Left lobe of liver (tissue), 2 donors: ENCODE measurements at regions not wholly inside any gene's neighbourhood (a gene's known extent, or its start where the extent isn't known, plus 50 kb on each side); places are given as distances from the start of the nearest gene placed in this dataset.
"Not testable (repeated sequence)": the region's sequence is repeated elsewhere in the genome, so short reads cannot be mapped to it uniquely, and the experiment has no call there.

ENCODE experiments used
- ATAC-seq: fragments of 200-7000 bp; cut with Tn5 transposase; one replicate; pipeline ENCODE4 v1.9.1; 2020; ENCODE audit warnings: mild to moderate bottlenecking, moderate library complexity
- DNase-seq: peaks from one replicate; pipeline ENCODE4 v3.0.0-alpha.2; 2020; ENCODE audit warnings: low spot score
- donor health status: DM: no; HTN: no; CAD: no; lungs with moderate emphysema.
- donor health status: DM: no; HTN: yes; CAD: no.

DNA sequence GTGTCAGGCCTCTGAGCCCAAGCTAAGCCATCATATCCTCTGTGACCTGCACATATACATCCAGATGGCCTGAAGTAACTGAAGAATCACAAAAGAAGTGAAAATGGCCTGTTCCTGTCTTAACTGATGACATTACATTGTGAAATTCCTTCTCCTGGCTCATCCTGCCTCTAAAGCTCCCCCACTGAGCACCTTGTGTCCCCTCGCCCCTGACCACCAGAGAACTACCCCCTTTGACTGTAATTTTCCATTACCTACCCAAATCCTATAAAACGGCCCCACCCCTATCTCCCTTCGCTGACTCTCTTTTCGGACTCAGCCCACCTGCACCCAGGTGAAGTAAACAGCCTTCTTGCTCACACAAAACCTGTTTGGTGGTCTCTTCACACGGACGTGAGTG, 1466.6 kb upstream of the GOT2 start:
- not testable (repeated sequence) for ATAC-seq, DNase-seq

DNA sequence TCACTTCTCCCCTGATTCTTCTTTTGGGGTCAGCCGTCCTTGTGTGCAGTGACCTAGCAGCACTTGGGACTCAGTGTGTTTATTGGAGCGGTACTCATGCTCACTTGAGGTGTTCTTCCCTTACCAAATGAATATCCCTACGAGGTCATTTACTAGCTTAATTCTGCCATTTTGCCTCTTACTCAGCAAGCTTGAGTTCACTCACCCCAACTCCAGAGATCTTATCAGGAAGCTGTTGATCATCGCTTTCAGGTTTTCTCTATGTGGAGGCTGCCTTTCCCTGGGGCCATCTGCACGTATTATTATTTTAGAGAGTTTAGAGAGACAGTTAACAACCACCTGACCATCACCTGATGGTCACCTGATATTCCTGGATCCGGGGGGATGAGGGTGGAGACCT, 1466.0 kb upstream of the GOT2 start:
- DNase-seq, result no peak
- ATAC-seq, result no peak

DNA sequence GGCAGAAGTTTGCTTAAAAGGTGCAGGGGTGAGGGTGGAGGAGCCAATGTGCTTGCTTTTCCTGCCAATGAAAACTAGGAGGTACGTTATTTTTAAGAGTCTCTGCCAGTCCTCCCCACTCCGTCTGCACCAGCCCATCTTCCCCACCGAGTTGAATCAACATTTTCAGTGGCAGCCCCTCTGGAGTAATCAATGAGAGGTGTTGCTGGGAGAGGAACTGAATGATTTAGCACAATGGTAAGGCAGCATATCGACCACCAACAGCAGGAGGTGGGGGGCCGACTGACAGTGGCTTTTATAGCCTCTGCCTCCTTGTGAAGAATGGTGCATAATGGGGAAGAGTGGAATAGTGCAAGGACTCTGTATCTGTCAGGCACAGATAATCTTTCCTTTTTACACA, 1465.0 kb upstream of the GOT2 start:
- DNase-seq, result no peak
- ATAC-seq, result no peak

DNA sequence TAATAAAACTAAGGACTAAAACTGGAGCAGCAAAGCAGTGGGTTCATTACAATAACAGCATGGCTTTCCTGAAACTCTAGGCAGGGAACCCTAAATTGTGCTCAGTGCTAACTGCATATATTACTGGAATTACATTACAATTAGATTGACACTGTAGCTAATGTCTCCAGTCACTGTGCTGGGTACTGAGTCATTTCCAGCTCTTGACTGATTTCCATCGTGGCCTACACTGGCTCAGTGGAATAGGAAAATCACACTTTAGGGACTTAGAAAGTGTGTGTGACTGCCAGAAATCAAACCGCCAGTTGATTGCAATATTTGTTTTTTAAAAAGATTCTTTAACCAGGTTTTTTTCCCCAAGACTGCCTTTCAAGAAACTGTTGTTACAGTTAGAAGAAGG, 1447.4 kb upstream of the GOT2 start:
- no peak for ATAC-seq
- DNase-seq, result no peak

DNA sequence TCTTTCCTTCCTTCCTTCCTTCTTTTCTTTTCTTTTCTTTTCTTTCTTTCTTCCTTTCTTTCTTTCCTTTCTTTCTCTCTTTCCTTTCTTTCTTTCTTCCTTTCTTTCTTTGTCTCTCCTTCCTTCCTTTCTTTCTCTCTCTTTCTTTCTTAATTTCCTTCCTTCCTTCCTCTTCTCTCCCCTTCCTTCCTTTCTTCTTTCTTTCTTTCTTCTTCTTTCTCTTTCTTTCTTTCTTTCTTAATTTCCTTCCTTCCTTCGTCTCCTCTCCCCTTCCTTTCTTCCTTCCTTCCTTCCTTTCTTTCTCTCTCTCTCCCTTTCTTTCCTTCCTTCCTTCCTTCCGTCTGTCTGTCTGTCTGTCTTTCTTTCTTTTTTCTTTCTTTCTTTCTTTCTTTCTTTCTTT, 1446.5 kb upstream of the GOT2 start:
- ATAC-seq, result no peak
- no peak for DNase-seq

DNA sequence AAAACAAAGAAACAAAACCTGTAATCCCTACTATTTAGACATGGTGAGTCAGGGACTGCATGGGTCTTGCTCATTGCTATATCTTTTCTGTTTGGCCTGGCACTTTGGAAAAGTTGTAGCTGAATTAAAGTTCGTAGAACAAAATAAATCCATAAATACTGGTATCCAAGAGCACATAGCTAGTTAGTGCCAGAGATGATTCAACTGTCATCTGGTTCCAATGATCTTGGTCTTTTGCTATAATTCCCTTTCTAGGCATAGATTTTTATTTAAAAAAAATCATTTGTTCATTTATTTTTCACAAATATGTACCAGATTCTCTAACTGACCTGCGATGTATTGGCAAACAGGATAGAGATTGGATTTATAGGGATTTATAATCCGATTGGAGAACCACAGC, 1436.1 kb upstream of the GOT2 start:
- no peak for ATAC-seq
- DNase-seq, result no peak

DNA sequence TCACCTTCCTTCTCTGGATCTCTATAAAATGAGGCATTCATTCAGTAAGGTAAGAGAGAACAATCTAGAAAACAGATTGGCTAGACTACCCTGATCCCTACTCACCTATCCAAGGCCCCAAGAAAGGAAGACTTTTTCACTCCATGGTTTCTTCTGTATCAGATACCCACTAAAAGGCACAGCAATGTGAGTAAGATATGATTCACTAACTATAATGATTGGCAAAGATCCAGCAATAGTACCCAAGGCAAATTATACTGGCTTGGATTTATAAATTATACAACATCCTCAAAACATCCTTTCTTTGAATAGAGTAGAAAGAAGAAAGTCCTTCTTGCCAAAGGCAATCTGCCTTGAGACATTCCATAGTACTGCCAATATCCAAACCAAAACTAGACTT, 1432.0 kb upstream of the GOT2 start:
- no peak for ATAC-seq
- no peak for DNase-seq

DNA sequence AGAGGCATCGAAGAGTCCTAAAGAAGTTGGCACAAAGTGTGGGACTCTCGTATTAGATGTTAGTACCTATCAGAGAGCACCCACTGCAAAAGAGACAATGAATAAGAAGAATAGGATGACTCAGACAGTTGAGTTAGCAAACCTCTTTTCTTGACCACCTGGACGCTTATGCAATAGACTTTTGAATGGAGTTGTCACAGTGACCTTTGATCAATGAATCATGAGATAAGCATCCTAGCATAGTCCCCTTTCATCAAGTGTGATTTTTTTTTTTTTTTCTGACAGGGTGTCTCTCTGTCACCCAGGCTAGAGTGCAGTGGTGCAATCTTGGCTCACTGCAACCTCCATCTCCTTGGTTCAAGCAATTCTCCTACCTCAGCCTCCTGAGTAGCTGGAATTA, 1417.9 kb upstream of the GOT2 start:
- DNase-seq, result no peak
- no peak for ATAC-seq

DNA sequence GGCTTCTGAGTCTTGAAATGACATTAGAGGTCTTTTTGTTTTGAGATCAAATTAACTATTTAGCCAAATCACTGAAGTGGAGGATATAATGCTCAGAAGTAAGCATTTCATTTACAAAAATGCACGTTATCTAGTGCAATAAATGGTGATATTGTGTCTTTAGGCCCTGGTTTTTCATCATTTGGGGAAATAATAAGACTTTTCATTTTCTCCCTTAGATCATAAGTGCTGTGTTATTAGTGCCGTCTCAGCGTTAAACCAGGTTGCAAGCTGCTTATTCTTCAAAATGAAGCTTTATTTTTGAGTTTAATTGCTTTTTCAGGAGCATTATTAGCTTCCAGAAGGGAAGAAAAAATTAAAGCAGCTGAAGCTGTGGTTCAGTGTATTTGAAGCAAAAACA, 1416.8 kb upstream of the GOT2 start:
- ATAC-seq, result no peak
- DNase-seq, result no peak

DNA sequence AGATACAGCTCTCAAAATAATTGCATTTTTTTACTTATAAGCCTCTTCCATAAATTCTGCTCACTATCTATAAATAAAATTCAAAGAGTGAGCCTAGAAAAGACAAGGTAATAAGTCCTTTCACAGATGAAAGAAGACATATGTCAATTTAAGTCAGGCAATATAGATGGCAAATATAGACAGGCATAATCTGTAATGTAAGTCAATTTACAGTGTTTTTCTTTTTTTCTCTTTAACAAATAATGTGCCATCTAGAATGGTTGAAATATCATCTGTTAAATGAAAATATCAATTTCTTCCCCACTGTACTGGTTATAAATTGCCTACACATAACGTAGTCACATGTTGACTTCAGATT, 1409.2 kb upstream of the GOT2 start:
- ATAC-seq (no peak), DNase-seq (no peak)

DNA sequence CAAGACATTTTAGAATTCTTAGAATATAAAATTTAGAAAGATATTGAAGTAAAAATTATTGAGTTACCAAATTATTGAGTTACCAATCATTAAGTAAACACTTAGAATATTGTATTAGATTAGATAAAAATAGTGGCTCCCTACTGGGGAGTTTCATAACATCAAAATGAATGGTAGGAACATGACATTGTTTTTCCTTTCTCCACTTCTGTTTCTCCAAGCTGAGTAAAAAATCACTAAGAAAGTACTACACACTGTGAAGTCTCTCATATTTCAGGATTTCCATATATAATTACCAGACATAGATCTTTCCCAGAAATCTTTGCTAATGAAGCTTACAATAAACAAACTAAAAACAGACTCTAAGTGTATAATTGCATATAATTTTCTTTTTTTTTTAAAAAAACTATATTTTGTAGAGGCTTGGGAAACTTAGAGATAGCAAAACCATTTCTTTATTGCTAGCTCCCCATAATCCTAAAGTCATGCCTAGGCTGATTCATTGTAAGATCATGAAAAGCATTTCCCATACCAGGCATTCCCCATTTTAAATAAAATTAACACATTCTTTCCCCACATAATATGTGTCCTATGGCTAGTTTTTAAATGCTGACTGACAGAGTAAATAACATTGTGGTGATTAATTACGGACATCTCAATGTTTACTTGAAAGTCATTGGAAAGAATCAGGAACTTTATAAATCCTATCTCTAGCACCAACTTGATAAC, 1408.7 kb upstream of the GOT2 start:
- ATAC-seq, result no peak
- no peak for DNase-seq

DNA sequence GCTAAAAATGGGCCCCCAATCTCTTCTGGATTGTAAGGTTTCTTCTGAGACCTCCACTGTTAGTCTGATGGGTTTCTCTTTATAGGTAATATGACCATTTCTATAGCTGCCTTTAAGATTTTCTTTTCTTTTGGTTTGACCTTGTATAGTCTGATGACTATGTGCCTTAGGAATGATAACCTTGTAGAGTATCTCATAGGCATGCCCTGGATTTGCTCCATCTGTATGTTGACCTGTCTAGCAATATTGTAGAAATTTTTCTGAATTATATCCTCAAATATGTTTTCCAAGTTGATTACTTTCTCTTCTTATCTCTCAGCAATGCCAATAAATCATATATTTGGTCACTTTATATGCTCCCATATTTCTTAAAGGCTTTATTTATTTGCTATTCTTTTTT, 1403.8 kb upstream of the GOT2 start:
- no peak for ATAC-seq

DNA sequence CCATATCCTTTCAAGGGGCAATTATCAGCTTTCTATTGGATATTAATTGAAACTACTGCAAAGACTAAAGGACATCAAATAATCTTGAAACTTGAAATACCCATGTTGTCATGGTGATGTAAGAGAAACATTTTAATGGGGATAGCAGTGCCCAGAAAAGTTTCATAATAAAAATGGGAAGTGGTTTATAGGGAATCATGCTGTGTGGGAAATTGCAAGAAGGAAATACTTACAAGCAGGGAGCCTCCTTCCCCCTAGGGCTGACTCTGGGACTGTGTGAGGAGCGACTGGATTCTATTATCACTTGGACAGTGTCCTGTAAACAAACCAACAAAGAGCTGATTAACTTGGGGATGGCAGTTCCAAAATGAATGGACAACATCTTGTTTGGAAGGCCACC, 1393.1 kb upstream of the GOT2 start:
- no peak for DNase-seq
- ATAC-seq, result no peak

More for the DNA sequence above, 1403.8 kb upstream of the GOT2 start:
- no peak for DNase-seq

DNA sequence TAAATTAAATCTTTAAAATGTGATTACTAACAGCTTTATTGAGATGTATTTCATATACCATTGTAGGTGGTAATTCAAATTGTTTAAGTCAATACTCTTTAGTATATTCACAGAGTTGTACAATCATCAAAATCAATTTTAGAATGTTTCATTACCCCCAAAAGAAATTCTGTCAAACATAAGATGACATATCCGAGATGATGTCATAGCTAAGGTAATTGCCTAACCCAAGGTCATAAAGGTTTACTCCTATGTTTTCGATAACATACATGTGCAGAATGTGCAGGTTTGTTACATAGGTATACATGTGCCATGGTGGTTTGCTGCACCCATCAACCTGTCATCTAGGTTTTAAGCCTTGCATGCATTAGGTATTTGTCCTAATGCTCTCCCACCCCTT, 1392.0 kb upstream of the GOT2 start:
- ATAC-seq, DNase-seq: not testable (repeated sequence)

DNA sequence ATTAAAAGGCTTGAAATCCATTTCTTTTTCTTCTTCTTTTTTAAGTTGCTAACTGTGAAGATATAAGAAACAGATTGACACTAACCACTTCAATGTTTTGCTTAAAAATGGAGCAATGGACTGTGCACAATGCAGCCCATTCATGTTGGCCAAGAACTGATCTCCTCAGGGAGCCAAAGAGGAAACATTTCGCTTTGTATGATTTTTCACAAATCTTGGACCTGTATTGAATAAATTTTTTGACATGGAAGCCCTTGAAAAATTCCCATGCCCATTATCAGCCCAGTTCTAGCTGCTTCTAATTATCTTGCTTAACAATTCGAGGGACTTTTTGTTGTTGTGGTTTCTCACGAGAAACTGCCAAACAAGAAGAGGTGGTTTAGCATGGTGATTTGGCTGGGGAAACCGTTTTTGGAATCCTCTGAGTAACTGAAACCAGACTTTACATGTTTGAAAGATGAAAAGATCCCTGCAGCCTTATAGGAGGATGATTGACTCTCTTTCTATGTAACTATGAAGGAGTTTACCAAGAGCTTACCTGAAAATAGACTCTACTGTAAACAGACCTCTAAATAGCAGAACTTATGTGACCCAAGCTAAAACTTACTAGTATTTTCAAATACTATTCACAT, 1389.4 kb upstream of the GOT2 start:
- ATAC-seq (no peak), DNase-seq (no peak)

DNA sequence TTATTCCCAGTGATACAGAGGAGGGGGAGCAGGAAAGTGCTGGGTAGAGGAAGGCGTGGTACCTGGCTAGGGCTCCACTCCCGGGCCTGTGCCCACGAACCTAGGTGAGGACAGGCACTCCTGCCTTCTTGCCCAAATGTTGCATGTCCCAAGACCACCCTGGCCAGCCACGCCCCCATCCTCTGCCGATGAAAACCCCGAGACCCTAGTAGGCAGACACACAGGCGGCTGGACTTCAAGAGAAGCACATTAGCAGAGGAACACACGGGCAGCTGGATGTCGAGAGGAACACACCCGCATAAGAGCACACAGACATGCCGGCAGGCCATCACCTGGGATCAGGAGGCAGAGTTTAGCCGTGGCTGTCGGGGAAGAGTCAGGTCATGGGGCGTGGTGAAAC, 1386.5 kb upstream of the GOT2 start:
- no peak for ATAC-seq
- DNase-seq, result no peak

DNA sequence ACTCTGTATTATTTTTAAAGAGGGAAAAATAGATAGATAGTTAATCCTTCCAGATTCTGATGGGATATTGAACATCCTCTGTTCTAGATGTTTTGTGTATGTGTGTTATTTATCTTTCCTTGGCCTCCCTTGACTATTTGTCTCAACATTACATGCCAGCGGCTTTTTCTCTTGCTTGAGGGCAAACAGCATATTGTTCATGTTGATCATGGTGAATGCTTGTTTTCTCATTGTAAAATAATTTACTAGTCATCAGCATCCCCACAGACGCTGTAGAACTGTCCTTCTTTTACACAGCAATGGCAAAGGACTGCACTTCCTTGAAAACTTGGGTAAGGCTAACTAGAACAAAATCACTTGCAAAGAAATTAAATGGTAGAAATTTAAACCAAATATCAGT, 1376.4 kb upstream of the GOT2 start:
- no peak for DNase-seq
- ATAC-seq, result no peak

DNA sequence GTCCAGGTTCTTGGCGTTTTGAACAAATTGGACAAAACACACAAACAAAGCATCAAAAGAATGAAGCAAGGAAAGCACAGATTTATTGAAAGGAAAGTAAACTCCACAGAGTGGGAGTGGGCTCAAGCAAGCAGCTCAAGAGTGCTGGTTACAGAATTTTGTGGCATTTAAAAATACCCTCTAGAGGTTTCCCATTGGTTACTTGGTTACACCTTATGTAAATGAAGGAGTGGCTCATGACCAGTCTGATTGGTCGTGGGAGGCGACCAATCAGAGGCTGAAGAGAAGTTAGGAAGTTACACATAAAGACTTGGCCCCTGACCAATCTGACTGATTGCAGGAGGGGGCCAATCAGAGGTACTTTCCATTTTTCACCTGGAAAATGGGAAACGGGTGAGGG, 1373.8 kb upstream of the GOT2 start:
- DNase-seq (no peak), ATAC-seq (no peak)

DNA sequence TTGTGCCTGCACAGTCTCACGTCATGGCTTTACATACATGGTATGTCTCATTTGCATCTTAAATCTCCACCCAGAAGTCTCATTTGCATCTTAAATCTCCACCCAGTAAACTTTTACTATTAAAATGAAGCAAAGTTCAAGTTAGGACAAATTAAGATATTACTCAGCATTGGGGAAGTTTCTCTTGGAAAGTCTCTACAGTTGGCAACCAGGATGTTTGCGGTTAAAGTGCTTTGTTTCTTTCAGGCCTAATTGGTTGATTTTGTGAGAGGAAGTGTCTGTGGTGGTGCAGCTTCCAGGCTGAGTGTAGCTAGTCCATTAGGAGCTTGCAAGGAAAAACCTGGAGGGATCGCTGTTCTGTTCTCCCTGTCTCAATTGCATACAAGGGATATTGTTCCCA, 1373.3 kb upstream of the GOT2 start:
- ATAC-seq, result no peak
- no peak for DNase-seq

DNA sequence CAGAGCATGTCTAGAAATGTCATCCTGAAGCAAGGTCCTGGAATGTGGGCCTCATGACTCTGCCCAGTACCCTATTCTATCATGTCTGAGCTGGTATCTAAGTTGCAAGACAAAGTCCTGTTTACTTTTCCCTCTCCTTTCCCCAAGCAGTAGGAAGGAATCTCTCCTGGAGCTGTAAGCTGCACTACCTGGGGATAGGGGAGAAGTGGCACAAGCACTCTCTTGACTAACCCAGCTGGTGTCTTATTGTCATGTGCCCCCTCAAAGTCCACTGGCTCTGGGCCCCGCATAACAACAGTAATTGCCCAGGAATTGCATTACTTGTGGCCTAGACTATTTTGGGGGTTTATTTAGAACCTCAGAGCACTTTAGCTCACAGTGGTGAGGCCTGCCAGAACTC, 1366.3 kb upstream of the GOT2 start:
- ATAC-seq (no peak), DNase-seq (no peak)

DNA sequence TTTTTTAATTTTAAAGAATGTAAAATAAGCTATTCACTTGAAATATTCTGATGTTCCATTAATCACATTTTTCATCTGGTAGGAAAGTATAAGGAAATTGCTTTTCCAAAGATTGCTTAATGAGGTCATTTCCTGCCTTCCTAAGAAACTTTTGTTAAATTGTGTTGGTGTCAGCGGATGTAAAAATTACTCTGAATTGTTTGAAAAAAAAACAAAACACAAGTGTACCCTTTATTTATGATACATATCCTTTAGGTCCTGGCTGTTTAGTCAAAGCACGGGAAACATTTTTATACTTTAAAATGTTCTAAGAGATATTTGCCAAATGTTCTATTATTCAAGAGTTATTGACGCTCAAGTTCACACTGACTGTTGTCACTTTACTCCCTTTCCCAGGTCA, 1357.4 kb upstream of the GOT2 start:
- DNase-seq (no peak), ATAC-seq (no peak)

DNA sequence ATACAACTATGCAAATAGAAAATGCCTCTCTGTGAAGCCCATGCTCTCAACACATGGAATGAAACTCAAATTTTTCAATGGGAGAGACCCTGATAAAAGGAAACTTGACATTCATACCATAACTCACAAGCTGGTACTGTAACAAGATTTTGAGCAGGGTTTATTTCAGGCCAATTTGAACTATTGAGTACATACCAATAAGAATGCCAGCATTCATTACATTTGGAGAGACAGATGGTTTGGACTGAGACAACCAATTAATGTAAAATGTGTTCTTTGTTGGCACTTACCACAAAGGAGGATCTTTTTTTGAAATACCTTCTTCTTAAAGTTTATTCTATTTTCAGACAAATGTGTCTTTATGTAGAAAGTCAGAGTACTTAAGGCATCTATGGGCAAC, 1357.0 kb upstream of the GOT2 start:
- DNase-seq (no peak), ATAC-seq (no peak)

DNA sequence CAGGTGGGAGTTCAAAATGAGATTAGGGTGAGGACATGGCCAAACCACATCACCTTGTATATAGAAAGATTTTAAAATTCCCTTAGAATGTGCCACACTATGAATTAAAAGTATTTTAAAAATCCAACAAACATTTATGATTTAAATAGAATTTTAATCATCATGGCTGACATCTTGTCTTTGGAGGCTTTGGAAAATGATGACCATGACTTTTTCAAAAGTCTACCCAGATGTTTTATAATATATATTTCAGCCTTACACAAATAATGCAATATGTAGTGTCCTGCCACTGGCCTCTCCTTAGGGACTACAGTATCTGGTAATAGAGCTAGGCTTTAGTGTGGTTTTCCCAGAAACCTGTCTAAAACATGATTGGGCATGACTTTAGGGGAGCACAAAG, 1353.4 kb upstream of the GOT2 start:
- DNase-seq (no peak), ATAC-seq (no peak)
